SU-DHL-6 (cell line): ENCODE measurements at regions not wholly inside any gene's neighbourhood (a gene's known extent, or its start where the extent isn't known, plus 50 kb on each side); places are given as distances from the start of the nearest gene placed in this dataset.

Source experiments
- CTCF ChIP-seq: fragments of 200-600 bp; sonication (generic); IDR thresholded peaks from one replicate; pipeline ENCODE4 v1.5.1; 2017; ENCODE audit warnings: antibody characterized with exemption, mild to moderate bottlenecking, low read length, moderate library complexity; ENCODE audit not compliant: insufficient read depth, poor library complexity, severe bottlenecking
- EZH2phosphoT487 ChIP-seq: fragments of 200-600 bp; sonication (generic), shearing (Covaris generic); conservative IDR thresholded peaks from 2 replicates; pipeline ENCODE4 v1.6.1; 2018; ENCODE audit warnings: mild to moderate bottlenecking, antibody characterized with exemption, low read length, moderate library complexity, mixed read lengths

DNA sequence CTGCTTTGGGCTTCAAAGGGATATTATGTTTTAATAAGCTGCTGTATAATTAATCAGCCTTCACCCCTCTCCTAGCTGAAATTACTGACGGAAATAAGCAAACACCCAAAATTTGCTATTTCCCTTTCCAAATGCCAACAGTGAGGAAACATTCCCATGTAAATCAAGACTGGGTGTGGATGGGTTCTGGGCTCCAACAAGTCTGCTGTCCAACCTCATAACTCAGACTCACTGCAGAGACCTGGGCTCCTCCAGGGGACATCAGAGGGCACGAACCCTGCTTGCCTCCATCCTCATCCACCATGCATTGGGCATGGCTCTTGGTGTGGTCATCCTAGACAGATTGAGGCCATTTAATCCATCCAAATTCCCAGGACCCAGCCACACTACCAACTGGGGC, 173.7 kb downstream of the C1D start:
- no peak for TF ChIP-seq CTCF
- TF ChIP-seq EZH2phosphoT487 = no peak
